ENCODE measurements at regions not wholly inside any gene's neighbourhood (a gene's known extent, or its start where the extent isn't known, plus 50 kb on each side); places are given as distances from the start of the nearest gene placed in this dataset.

DNA sequence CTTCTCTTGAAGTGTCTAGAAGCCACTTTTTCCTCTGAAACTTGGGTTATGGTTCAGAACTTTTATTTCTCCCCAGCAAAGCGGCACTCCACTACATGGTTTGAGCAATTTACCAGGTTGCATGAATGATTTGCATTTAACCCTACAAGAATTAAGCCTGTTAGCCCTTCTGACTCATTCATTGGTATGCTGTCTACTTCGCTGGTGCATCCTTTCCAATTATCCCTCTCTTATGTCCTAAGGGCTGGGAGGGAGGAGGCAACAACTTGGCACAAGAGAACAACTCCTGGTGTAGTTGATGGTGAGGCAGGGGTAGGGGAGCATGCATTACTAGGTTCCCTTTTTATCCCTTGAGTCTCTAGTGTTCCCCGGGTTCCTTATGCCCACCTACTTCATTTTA lies 293.4 kb upstream of the MEX3C start:
- TF ChIP-seq, protein P1, sequence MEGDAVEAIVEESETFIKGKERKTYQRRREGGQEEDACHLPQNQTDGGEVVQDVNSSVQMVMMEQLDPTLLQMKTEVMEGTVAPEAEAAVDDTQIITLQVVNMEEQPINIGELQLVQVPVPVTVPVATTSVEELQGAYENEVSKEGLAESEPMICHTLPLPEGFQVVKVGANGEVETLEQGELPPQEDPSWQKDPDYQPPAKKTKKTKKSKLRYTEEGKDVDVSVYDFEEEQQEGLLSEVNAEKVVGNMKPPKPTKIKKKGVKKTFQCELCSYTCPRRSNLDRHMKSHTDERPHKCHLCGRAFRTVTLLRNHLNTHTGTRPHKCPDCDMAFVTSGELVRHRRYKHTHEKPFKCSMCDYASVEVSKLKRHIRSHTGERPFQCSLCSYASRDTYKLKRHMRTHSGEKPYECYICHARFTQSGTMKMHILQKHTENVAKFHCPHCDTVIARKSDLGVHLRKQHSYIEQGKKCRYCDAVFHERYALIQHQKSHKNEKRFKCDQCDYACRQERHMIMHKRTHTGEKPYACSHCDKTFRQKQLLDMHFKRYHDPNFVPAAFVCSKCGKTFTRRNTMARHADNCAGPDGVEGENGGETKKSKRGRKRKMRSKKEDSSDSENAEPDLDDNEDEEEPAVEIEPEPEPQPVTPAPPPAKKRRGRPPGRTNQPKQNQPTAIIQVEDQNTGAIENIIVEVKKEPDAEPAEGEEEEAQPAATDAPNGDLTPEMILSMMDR (IDR thresholded peaks at IDR 0.05), result no peak
- no peak for TF ChIP-seq ZFX (IDR thresholded peaks at IDR 0.05; ENCODE audit: borderline replicate concordance)

Data from 22Rv1 (cell line).